ENCODE measurements at regions not wholly inside any gene's neighbourhood (a gene's known extent, or its start where the extent isn't known, plus 50 kb on each side); places are given as distances from the start of the nearest gene placed in this dataset.

DNA sequence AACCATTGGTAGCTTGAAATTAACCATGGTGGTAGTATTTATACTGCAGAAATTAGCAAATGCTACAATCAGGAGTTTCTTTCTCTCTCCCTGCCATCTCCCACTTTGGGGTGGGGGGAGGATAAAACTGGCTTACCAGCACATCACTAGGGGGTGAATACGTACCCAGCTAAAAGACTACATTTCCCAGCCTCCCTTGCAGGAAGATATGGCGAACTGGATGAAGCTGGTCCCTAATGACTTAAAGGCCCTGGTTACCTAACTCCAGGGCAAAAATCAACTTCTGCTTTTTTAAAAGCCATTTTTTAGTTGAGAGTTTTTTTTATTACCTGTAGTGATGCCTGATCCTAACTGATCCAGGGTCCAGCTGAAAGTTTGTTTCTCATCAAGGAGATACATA lies 70.3 kb upstream of the RAB12 start:
- no peak for DNase-seq

GRCh38 chr18:8546677-8547076 lies 62.6 kb upstream of the RAB12 start:
- DNase-seq, result no peak

DNA sequence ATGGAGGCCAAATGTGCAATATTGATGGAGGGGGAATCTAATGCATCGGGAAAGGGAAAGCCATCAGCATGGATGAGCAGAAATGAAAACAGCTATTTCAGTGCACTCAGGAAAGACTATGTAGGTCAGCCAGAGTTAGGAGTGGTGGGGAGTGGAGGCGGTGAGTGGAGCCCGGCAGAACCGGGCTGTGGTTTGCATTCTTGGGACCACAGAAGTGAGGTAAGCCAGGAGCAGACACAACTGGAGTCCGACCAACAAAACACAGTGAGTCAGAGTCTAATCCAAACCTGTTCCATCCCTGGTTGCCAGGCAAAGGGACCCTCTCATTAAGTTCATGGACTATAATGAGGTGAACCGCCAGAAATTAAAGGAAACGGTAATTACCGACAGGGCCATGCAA lies 61.1 kb upstream of the RAB12 start:
- DNase-seq, result no peak

GRCh38 chr18:8549254-8549757 lies 59.9 kb upstream of the RAB12 start:
- no peak for DNase-seq

- no peak for DNase-seq
Observed at GRCh38 chr18:8552151-8552550, 57.1 kb upstream of the RAB12 start.

- no peak for DNase-seq
Observed at GRCh38 chr18:8554354-8554753, 54.9 kb upstream of the RAB12 start.

GRCh38 chr18:8556424-8556823 lies 52.8 kb upstream of the RAB12 start:
- DNase-seq, result no peak

Measured in suppressor macrophage (primary cell).